ENCODE measurements at regions not wholly inside any gene's neighbourhood (a gene's known extent, or its start where the extent isn't known, plus 50 kb on each side); places are given as distances from the start of the nearest gene placed in this dataset.
"Not testable (repeated sequence)": the region's sequence is repeated elsewhere in the genome, so short reads cannot be mapped to it uniquely, and the experiment has no call there.

GRCh38 chr5:97559827-97560598 is 377.0 kb upstream of the RIOK2 start:
- Histone ChIP-seq H3K4me3 (ENCODE audit: low read length) (no peak overlapping the region), H3K9me3 (ENCODE audit: insufficient read depth, low read depth, low read length) (no peaks in the 10 kb centered on the region), H3K27me3 (ENCODE audit: insufficient read depth, low read length) (no peaks in the 10 kb centered on the region), H3K9ac (ENCODE audit: low read depth, low read length) (no peak overlapping the region), H3K36me3 (ENCODE audit: insufficient read depth, low read depth, low read length) (no peaks in the 10 kb centered on the region), H3K27ac (ENCODE audit: low read length) (no peak overlapping the region), H3K4me1 (ENCODE audit: insufficient read depth, low read length) (no peaks in the 10 kb centered on the region)

- Histone ChIP-seq H3K27ac (ENCODE audit: low read length) (no peak overlapping the region), H3K9ac (ENCODE audit: low read depth, low read length) (no peak overlapping the region), H3K4me1 (ENCODE audit: insufficient read depth, low read length) (no peaks in the 10 kb centered on the region), H3K9me3 (ENCODE audit: insufficient read depth, low read depth, low read length) (no peaks in the 10 kb centered on the region), H3K27me3 (ENCODE audit: insufficient read depth, low read length) (no peaks in the 10 kb centered on the region), H3K36me3 (ENCODE audit: insufficient read depth, low read depth, low read length) (no peaks in the 10 kb centered on the region), H3K4me3 (ENCODE audit: low read length) (no peak overlapping the region)
Measured at GRCh38 chr5:97560599-97560993, 377.5 kb upstream of the RIOK2 start.

GRCh38 chr5:97563050-97563657 is 380.1 kb upstream of the RIOK2 start:
- no peak overlapping the region for H3K27ac ChIP-seq (ENCODE audit: low read length)
- no peaks in the 10 kb centered on the region for H3K36me3 ChIP-seq (ENCODE audit: insufficient read depth, low read depth, low read length)
- H3K4me3 ChIP-seq (ENCODE audit: low read length) = no peak overlapping the region
- H3K9ac ChIP-seq (ENCODE audit: low read depth, low read length) = no peak overlapping the region
- H3K9me3 ChIP-seq (ENCODE audit: insufficient read depth, low read depth, low read length) = peaks cover 12% of the 10 kb centered on the region
- H3K27me3 ChIP-seq (ENCODE audit: insufficient read depth, low read length) = no peaks in the 10 kb centered on the region
- no peaks in the 10 kb centered on the region for H3K4me1 ChIP-seq (ENCODE audit: insufficient read depth, low read length)

DNA sequence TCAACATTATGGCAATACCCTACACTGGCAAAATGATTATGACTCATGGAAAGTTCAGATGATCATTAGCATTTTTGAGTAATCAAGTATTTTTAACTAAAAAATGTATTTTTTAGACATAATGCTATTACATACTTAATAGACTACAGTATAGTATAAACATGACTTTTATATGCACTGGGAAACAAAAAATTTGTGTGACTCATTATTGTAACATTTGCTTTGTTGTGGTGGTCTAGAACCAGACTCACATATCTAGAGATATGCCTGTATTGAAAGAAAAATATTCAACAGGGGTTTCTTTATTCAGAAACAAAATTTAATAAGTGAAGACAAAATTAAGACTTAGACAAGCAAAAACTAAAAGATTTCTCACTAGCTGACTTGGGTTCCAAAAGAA is 385.3 kb upstream of the RIOK2 start:
- Histone ChIP-seq H3K9ac (ENCODE audit: low read depth, low read length) (no peak overlapping the region), H3K27ac (ENCODE audit: low read length) (no peak overlapping the region), H3K9me3 (ENCODE audit: insufficient read depth, low read depth, low read length) (peaks cover 46% of the 10 kb centered on the region), H3K36me3 (ENCODE audit: insufficient read depth, low read depth, low read length) (no peaks in the 10 kb centered on the region), H3K4me1 (ENCODE audit: insufficient read depth, low read length) (no peaks in the 10 kb centered on the region), H3K27me3 (ENCODE audit: insufficient read depth, low read length) (no peaks in the 10 kb centered on the region), H3K4me3 (ENCODE audit: low read length) (no peak overlapping the region)

GRCh38 chr5:97570242-97570641 is 387.2 kb upstream of the RIOK2 start:
- H3K36me3 ChIP-seq (ENCODE audit: insufficient read depth, low read depth, low read length) = no peaks in the 10 kb centered on the region
- H3K27ac ChIP-seq (ENCODE audit: low read length) = no peak overlapping the region
- no peaks in the 10 kb centered on the region for H3K27me3 ChIP-seq (ENCODE audit: insufficient read depth, low read length)
- H3K4me1 ChIP-seq (ENCODE audit: insufficient read depth, low read length) = no peaks in the 10 kb centered on the region
- H3K9ac ChIP-seq (ENCODE audit: low read depth, low read length) = no peak overlapping the region
- no peak overlapping the region for H3K4me3 ChIP-seq (ENCODE audit: low read length)
- peaks cover 46% of the 10 kb centered on the region for H3K9me3 ChIP-seq (ENCODE audit: insufficient read depth, low read depth, low read length)

GRCh38 chr5:97575322-97575721 is 392.3 kb upstream of the RIOK2 start:
- H3K27me3 ChIP-seq (ENCODE audit: insufficient read depth, low read length) = no peaks in the 10 kb centered on the region
- no peaks in the 10 kb centered on the region for H3K4me1 ChIP-seq (ENCODE audit: insufficient read depth, low read length)
- H3K9ac ChIP-seq (ENCODE audit: low read depth, low read length) = no peak overlapping the region
- H3K4me3 ChIP-seq (ENCODE audit: low read length) = no peak overlapping the region
- H3K9me3 ChIP-seq (ENCODE audit: insufficient read depth, low read depth, low read length) = peaks cover 15% of the 10 kb centered on the region
- H3K27ac ChIP-seq (ENCODE audit: low read length) = no peak overlapping the region
- no peaks in the 10 kb centered on the region for H3K36me3 ChIP-seq (ENCODE audit: insufficient read depth, low read depth, low read length)

- Histone ChIP-seq H3K4me3 (ENCODE audit: low read length) (no peak overlapping the region), H3K4me1 (ENCODE audit: insufficient read depth, low read length) (no peaks in the 10 kb centered on the region), H3K36me3 (ENCODE audit: insufficient read depth, low read depth, low read length) (no peaks in the 10 kb centered on the region), H3K9ac (ENCODE audit: low read depth, low read length) (no peak overlapping the region), H3K9me3 (ENCODE audit: insufficient read depth, low read depth, low read length) (peaks cover 3% of the 10 kb centered on the region), H3K27ac (ENCODE audit: low read length) (no peak overlapping the region), H3K27me3 (ENCODE audit: insufficient read depth, low read length) (no peaks in the 10 kb centered on the region)
Measured at GRCh38 chr5:97576956-97577355, 393.9 kb upstream of the RIOK2 start.

DNA sequence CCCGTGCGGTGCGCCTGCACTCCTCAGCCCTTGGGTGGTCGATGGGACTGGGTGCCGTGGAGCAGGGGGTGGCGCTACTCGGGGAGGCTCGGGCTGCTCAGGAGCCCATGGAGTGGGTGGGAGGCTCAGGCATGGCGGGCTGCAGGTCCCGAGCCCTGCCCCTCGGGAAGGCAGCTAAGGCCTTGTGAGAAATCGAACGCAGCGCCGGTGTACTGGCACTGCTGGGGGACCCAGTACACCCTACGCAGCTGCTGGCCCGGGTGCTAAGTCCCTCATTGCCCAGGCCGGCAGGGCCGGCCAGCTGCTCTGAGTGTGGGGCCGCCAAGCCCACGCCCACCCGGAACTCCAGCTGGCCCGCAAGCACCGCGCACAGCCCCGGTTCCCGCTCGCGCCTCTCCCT is 396.9 kb upstream of the RIOK2 start:
- not testable (repeated sequence) for H3K9me3 ChIP-seq (ENCODE audit: insufficient read depth, low read depth, low read length); H3K27ac ChIP-seq (ENCODE audit: low read length); H3K27me3 ChIP-seq (ENCODE audit: insufficient read depth, low read length); H3K9ac ChIP-seq (ENCODE audit: low read depth, low read length); H3K36me3 ChIP-seq (ENCODE audit: insufficient read depth, low read depth, low read length); H3K4me3 ChIP-seq (ENCODE audit: low read length); H3K4me1 ChIP-seq (ENCODE audit: insufficient read depth, low read length)

DNA sequence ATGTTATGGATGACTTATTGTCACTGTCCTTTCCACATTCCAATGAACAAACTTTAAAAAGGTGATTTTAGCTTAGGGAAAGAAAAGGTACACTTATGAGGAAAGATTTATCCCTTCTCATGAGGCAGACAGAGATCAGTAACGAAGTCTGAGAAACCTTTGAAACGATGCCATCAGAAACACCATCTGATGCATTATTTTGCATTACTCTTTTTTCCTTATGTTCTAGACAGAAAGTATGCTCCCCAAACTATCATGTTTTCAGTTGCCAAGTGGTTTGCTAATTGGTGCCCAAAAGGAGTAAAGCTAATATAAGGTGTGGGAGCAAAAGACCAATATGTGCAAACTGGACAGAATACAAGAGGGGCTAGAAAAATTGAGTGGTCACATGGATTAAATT is 397.7 kb upstream of the RIOK2 start:
- H3K9ac ChIP-seq (ENCODE audit: low read depth, low read length) = no peak overlapping the region
- H3K4me1 ChIP-seq (ENCODE audit: insufficient read depth, low read length) = no peaks in the 10 kb centered on the region
- no peaks in the 10 kb centered on the region; the same call in 1 of the 2 replicates for H3K9me3 ChIP-seq (ENCODE audit: insufficient read depth, low read depth, low read length)
- H3K36me3 ChIP-seq (ENCODE audit: insufficient read depth, low read depth, low read length) = no peaks in the 10 kb centered on the region
- H3K4me3 ChIP-seq (ENCODE audit: low read length) = no peak overlapping the region
- no peak overlapping the region for H3K27ac ChIP-seq (ENCODE audit: low read length)
- H3K27me3 ChIP-seq (ENCODE audit: insufficient read depth, low read length) = no peaks in the 10 kb centered on the region

- Histone ChIP-seq H3K36me3 (ENCODE audit: insufficient read depth, low read depth, low read length) (no peaks in the 10 kb centered on the region), H3K27me3 (ENCODE audit: insufficient read depth, low read length) (no peaks in the 10 kb centered on the region), H3K9ac (ENCODE audit: low read depth, low read length) (no peak overlapping the region), H3K4me3 (ENCODE audit: low read length) (no peak overlapping the region), H3K9me3 (ENCODE audit: insufficient read depth, low read depth, low read length) (peaks cover 3% of the 10 kb centered on the region; the same call in 1 of the 2 replicates), H3K27ac (ENCODE audit: low read length) (no peak overlapping the region), H3K4me1 (ENCODE audit: insufficient read depth, low read length) (no peaks in the 10 kb centered on the region)
Measured at GRCh38 chr5:97591781-97592180, 408.7 kb upstream of the RIOK2 start.

GRCh38 chr5:97600486-97600885 is 417.4 kb upstream of the RIOK2 start:
- no peaks in the 10 kb centered on the region for H3K27me3 ChIP-seq (ENCODE audit: insufficient read depth, low read length)
- no peak overlapping the region for H3K9ac ChIP-seq (ENCODE audit: low read depth, low read length)
- H3K9me3 ChIP-seq (ENCODE audit: insufficient read depth, low read depth, low read length) = peaks cover 19% of the 10 kb centered on the region; the same call in 1 of the 2 replicates
- no peak overlapping the region for H3K27ac ChIP-seq (ENCODE audit: low read length)
- H3K36me3 ChIP-seq (ENCODE audit: insufficient read depth, low read depth, low read length) = no peaks in the 10 kb centered on the region
- no peak overlapping the region for H3K4me3 ChIP-seq (ENCODE audit: low read length)
- no peaks in the 10 kb centered on the region for H3K4me1 ChIP-seq (ENCODE audit: insufficient read depth, low read length)

- H3K9me3 ChIP-seq (ENCODE audit: insufficient read depth, low read depth, low read length) = peaks cover 17% of the 10 kb centered on the region; the same call in 1 of the 2 replicates
- H3K27me3 ChIP-seq (ENCODE audit: insufficient read depth, low read length) = no peaks in the 10 kb centered on the region
- H3K4me3 ChIP-seq (ENCODE audit: low read length) = no peak overlapping the region
- no peak overlapping the region for H3K9ac ChIP-seq (ENCODE audit: low read depth, low read length)
- no peaks in the 10 kb centered on the region for H3K4me1 ChIP-seq (ENCODE audit: insufficient read depth, low read length)
- no peaks in the 10 kb centered on the region for H3K36me3 ChIP-seq (ENCODE audit: insufficient read depth, low read depth, low read length)
- H3K27ac ChIP-seq (ENCODE audit: low read length) = no peak overlapping the region
Measured at GRCh38 chr5:97601651-97602050, 418.6 kb upstream of the RIOK2 start.
